Liver (tissue), 8 donors: ENCODE measurements at regions not wholly inside any gene's neighbourhood (a gene's known extent, or its start where the extent isn't known, plus 50 kb on each side); places are given as distances from the start of the nearest gene placed in this dataset.

ENCODE experiments used
- DNase-seq: peaks from one replicate; pipeline ENCODE4 v3.0.0-alpha.2; 2017; ENCODE audit warnings: low spot score
- H3K27ac ChIP-seq, 2 donors: one replicate each; pipeline ENCODE4 v1.7.0; 2013; ENCODE audit warnings: inconsistent platforms in 2 of 2, low read length in 2 of 2, control low read depth in 1 of 2, low read depth in 1 of 2, mild to moderate bottlenecking in 1 of 2
- H3K27me3 ChIP-seq, 4 donors: one replicate each; pipeline versions ENCODE4 v1.6.1 to v1.7.0; 2013; ENCODE audit warnings: low read length in 3 of 4, inconsistent platforms in 1 of 4, mild to moderate bottlenecking in 1 of 4, moderate library complexity in 1 of 4; ENCODE audit not compliant: control insufficient read depth in 4 of 4, insufficient read depth in 4 of 4
- H3K36me3 ChIP-seq, 4 donors: one replicate each; pipeline versions ENCODE4 v1.6.1 to v1.7.0; 2013; ENCODE audit warnings: low read length in 3 of 4, mild to moderate bottlenecking in 3 of 4, low read depth in 1 of 4, moderate library complexity in 1 of 4; ENCODE audit not compliant: control insufficient read depth in 4 of 4, insufficient read depth in 3 of 4
- H3K4me1 ChIP-seq, 4 donors: one replicate each; pipeline versions ENCODE4 v1.6.1 to v1.7.0; 2013; ENCODE audit warnings: low read length in 3 of 4, mild to moderate bottlenecking in 3 of 4, moderate library complexity in 1 of 4; ENCODE audit not compliant: control insufficient read depth in 4 of 4, insufficient read depth in 4 of 4
- H3K4me3 ChIP-seq, 3 donors: one replicate each; pipeline versions ENCODE4 v1.6.1 to v1.7.0; 2013; ENCODE audit warnings: low read length in 3 of 3, control low read depth in 1 of 3, low read depth in 1 of 3, mild to moderate bottlenecking in 1 of 3
- H3K9ac ChIP-seq, 2 donors: one replicate each; pipeline ENCODE4 v1.7.0; 2013; ENCODE audit warnings: low read length in 2 of 2, mild to moderate bottlenecking in 2 of 2, moderate library complexity in 2 of 2, control low read depth in 1 of 2, low read depth in 1 of 2
- H3K9me3 ChIP-seq, 4 donors: one replicate each; pipeline versions ENCODE4 v1.6.1 to v1.7.0; 2013; ENCODE audit warnings: low read length in 3 of 4; ENCODE audit not compliant: control insufficient read depth in 4 of 4
- EGR1 ChIP-seq, 2 donors: IDR thresholded peaks; 2 replicates each; pipeline ENCODE4 v1.6.1; 2016 to 2018; ENCODE audit warnings: antibody characterized with exemption in 2 of 2, low read depth in 2 of 2
- FOXA1 ChIP-seq: IDR thresholded peaks from 2 replicates; pipeline ENCODE4 v1.6.1; 2016; ENCODE audit warnings: antibody characterized with exemption
- FOXA2 ChIP-seq: IDR thresholded peaks from 2 replicates; pipeline ENCODE4 v1.6.1; 2016; ENCODE audit warnings: antibody characterized with exemption
- GABPA ChIP-seq, 2 donors: IDR thresholded peaks in 1 of 2; conservative IDR thresholded peaks in 1 of 2; 2 replicates each; pipeline ENCODE4 v1.6.1; 2016; ENCODE audit warnings: antibody characterized with exemption in 2 of 2, mild to moderate bottlenecking in 1 of 2, moderate library complexity in 1 of 2
- HNF4A ChIP-seq, 2 donors: conservative IDR thresholded peaks; 2 replicates each; pipeline ENCODE4 v1.6.1; 2016; ENCODE audit warnings: antibody characterized with exemption in 2 of 2, mild to moderate bottlenecking in 2 of 2
- HNF4G ChIP-seq: IDR thresholded peaks from 2 replicates; pipeline ENCODE4 v1.6.1; 2016; ENCODE audit warnings: antibody characterized with exemption
- NR2F2 ChIP-seq: IDR thresholded peaks from 2 replicates; pipeline ENCODE4 v1.6.1; 2016; ENCODE audit warnings: antibody characterized with exemption
- RAD21 ChIP-seq, 2 donors: IDR thresholded peaks; 2 replicates each; pipeline ENCODE4 v1.6.1; 2016; ENCODE audit warnings: antibody characterized with exemption in 2 of 2, mild to moderate bottlenecking in 2 of 2
- RXRA ChIP-seq, 2 donors: IDR thresholded peaks; 2 replicates each; pipeline ENCODE4 v1.6.1; 2017 to 2018; ENCODE audit warnings: antibody characterized with exemption in 2 of 2, mild to moderate bottlenecking in 1 of 2
- TAF1 ChIP-seq: conservative IDR thresholded peaks from 2 replicates; pipeline ENCODE4 v1.6.1; 2016; ENCODE audit warnings: antibody characterized with exemption, mild to moderate bottlenecking
- YY1 ChIP-seq: IDR thresholded peaks from 2 replicates; pipeline ENCODE4 v1.6.1; 2016; ENCODE audit warnings: antibody characterized with exemption, mild to moderate bottlenecking
- WGBS: extraction: QIAGEN DNeasy Blood & Tissue Kit; methylation state at CpG from one replicate; pipeline ENCODE4 v1.1.7; 2013; 5-methylcytosine and 5-hydroxymethylcytosine counted together
- TF ChIP-seq, protein P1 (sequence below): fragments of 150-350 bp; IDR thresholded peaks from 2 replicates; pipeline ENCODE4 v1.5.1; 2017; ENCODE audit warnings: improper control_type of control experiment, low read depth, low read length; ENCODE audit not compliant: missing input control
- TF ChIP-seq, protein P2 (sequence below): IDR thresholded peaks from 2 replicates; pipeline ENCODE4 v1.6.1; 2016; ENCODE audit warnings: antibody characterized with exemption
- TF ChIP-seq, protein P3 (sequence below): IDR thresholded peaks from 2 replicates; pipeline ENCODE4 v1.6.1; 2016; ENCODE audit warnings: antibody characterized with exemption, mild to moderate bottlenecking
- TF ChIP-seq, protein P4 (sequence below): IDR thresholded peaks from 2 replicates; pipeline ENCODE4 v1.6.1; 2016; ENCODE audit warnings: antibody characterized with exemption
- donor health status: healthy.
- donor health status: healthy.
- donor health status: healthy.
- donor health status: healthy.
- donor health status: healthy.

DNA sequence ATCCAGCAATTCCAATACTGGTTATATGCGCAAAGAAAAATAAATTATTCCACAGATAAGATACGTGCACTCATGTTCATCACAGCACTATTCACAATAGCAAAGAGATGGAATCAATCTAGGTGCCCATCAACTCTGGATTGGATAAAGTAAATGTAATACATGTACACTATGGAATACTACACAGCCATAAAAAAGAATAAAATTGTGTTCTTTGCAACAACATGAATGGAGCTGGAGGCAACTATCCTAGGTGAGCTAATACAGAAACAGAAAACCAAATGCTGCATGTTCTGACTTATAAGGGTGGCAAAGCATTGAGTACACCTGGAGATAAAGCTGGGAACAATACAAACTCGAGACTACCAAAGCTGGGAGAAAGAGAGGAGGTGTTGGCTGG is 787.3 kb downstream of the KCNT2 start:
- Histone ChIP-seq H3K4me3 (no peak overlapping the region), H3K4me1 (no peaks in the 10 kb centered on the region), H3K27ac (no peak overlapping the region), H3K9me3 (peaks cover 0 to 5% (median 0%) of the 10 kb centered on the region in 4 donors), H3K36me3 (no peaks in the 10 kb centered on the region), H3K27me3 (no peaks in the 10 kb centered on the region), H3K9ac (no peak overlapping the region)
- TF ChIP-seq RXRA (IDR thresholded peaks at IDR 0.05) (no peak), YY1 (no peak)
- TF ChIP-seq, protein P1, sequence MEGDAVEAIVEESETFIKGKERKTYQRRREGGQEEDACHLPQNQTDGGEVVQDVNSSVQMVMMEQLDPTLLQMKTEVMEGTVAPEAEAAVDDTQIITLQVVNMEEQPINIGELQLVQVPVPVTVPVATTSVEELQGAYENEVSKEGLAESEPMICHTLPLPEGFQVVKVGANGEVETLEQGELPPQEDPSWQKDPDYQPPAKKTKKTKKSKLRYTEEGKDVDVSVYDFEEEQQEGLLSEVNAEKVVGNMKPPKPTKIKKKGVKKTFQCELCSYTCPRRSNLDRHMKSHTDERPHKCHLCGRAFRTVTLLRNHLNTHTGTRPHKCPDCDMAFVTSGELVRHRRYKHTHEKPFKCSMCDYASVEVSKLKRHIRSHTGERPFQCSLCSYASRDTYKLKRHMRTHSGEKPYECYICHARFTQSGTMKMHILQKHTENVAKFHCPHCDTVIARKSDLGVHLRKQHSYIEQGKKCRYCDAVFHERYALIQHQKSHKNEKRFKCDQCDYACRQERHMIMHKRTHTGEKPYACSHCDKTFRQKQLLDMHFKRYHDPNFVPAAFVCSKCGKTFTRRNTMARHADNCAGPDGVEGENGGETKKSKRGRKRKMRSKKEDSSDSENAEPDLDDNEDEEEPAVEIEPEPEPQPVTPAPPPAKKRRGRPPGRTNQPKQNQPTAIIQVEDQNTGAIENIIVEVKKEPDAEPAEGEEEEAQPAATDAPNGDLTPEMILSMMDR: no peak
- WGBS: 85% methylated on average over 3 of the region's 3 CpGs
- no peak for DNase-seq

DNA sequence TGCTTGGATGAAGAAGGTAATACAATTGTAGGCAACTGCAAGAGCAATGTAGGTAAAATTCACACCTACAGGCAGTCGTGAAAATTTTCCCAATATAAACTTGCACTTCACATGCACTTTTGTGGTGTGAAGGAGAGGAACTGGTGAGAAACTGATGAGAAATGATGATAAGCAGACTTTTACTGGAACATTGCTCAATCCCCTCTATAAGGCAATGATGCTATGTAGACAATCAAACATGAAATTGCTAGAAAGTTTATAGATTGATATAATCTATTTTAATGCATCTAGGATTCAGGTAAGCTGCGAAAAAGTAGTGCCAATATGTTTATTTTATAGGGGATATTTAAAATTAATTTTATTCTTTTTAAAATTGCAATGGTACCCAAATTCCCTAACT is 802.2 kb downstream of the KCNT2 start:
- Histone ChIP-seq H3K36me3 (no peaks in the 10 kb centered on the region), H3K27ac (no peak overlapping the region), H3K9me3 (no peaks in the 10 kb centered on the region), H3K4me3 (no peak overlapping the region), H3K9ac (no peak overlapping the region), H3K27me3 (no peaks in the 10 kb centered on the region), H3K4me1 (no peaks in the 10 kb centered on the region)
- 58% methylated on average over 2 of the region's 2 CpGs for WGBS
- TF ChIP-seq, protein P2, sequence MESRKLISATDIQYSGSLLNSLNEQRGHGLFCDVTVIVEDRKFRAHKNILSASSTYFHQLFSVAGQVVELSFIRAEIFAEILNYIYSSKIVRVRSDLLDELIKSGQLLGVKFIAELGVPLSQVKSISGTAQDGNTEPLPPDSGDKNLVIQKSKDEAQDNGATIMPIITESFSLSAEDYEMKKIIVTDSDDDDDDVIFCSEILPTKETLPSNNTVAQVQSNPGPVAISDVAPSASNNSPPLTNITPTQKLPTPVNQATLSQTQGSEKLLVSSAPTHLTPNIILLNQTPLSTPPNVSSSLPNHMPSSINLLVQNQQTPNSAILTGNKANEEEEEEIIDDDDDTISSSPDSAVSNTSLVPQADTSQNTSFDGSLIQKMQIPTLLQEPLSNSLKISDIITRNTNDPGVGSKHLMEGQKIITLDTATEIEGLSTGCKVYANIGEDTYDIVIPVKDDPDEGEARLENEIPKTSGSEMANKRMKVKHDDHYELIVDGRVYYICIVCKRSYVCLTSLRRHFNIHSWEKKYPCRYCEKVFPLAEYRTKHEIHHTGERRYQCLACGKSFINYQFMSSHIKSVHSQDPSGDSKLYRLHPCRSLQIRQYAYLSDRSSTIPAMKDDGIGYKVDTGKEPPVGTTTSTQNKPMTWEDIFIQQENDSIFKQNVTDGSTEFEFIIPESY: no peak
- TF ChIP-seq, protein P1: no peak
- TF ChIP-seq GABPA (IDR thresholded peaks at IDR 0.05 in 1 of 2, conservative IDR thresholded peaks at IDR 0.05 in 1 of 2) (no peak), TAF1 (no peak), EGR1 (IDR thresholded peaks at IDR 0.05; ENCODE audit: low read depth in 2 of 2) (no peak), HNF4G (no peak), HNF4A (conservative IDR thresholded peaks at IDR 0.05) (no peak), NR2F2 (no peak), FOXA1 (no peak), YY1 (no peak), RAD21 (IDR thresholded peaks at IDR 0.05) (no peak), FOXA2 (no peak)
- TF ChIP-seq, protein P3, sequence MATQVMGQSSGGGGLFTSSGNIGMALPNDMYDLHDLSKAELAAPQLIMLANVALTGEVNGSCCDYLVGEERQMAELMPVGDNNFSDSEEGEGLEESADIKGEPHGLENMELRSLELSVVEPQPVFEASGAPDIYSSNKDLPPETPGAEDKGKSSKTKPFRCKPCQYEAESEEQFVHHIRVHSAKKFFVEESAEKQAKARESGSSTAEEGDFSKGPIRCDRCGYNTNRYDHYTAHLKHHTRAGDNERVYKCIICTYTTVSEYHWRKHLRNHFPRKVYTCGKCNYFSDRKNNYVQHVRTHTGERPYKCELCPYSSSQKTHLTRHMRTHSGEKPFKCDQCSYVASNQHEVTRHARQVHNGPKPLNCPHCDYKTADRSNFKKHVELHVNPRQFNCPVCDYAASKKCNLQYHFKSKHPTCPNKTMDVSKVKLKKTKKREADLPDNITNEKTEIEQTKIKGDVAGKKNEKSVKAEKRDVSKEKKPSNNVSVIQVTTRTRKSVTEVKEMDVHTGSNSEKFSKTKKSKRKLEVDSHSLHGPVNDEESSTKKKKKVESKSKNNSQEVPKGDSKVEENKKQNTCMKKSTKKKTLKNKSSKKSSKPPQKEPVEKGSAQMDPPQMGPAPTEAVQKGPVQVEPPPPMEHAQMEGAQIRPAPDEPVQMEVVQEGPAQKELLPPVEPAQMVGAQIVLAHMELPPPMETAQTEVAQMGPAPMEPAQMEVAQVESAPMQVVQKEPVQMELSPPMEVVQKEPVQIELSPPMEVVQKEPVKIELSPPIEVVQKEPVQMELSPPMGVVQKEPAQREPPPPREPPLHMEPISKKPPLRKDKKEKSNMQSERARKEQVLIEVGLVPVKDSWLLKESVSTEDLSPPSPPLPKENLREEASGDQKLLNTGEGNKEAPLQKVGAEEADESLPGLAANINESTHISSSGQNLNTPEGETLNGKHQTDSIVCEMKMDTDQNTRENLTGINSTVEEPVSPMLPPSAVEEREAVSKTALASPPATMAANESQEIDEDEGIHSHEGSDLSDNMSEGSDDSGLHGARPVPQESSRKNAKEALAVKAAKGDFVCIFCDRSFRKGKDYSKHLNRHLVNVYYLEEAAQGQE: no peak
- TF ChIP-seq, protein P4, sequence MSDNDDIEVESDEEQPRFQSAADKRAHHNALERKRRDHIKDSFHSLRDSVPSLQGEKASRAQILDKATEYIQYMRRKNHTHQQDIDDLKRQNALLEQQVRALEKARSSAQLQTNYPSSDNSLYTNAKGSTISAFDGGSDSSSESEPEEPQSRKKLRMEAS: no peak
- no peak for DNase-seq
